GM12892 (cell line): ENCODE measurements at regions not wholly inside any gene's neighbourhood (a gene's known extent, or its start where the extent isn't known, plus 50 kb on each side); places are given as distances from the start of the nearest gene placed in this dataset.
"Not testable (repeated sequence)": the region's sequence is repeated elsewhere in the genome, so short reads cannot be mapped to it uniquely, and the experiment has no call there.

ENCODE experiments used
- DNase-seq: peaks from one replicate; pipeline ENCODE4 v3.0.0; 2011; ENCODE audit not compliant: insufficient read length
- FAIRE-seq: peaks from 2 replicates; lab custom pipeline; 2011; peaks lifted over from hg19 to GRCh38; lab: Jason Lieb, UNC
- POLR2A ChIP-seq: IDR thresholded peaks from 2 replicates; pipeline ENCODE4 v1.6.1; 2011; ENCODE audit warnings: low read depth, low read length, control low read depth
- POLR2AphosphoS5 ChIP-seq: IDR thresholded peaks from 2 replicates; pipeline ENCODE4 v1.6.1; 2011; ENCODE audit warnings: low read depth, low read length, control low read depth
- TAF1 ChIP-seq: IDR thresholded peaks from 2 replicates; pipeline ENCODE4 v1.6.1; 2011; ENCODE audit warnings: low read depth, mild to moderate bottlenecking, control low read depth, low read length, borderline replicate concordance

DNA sequence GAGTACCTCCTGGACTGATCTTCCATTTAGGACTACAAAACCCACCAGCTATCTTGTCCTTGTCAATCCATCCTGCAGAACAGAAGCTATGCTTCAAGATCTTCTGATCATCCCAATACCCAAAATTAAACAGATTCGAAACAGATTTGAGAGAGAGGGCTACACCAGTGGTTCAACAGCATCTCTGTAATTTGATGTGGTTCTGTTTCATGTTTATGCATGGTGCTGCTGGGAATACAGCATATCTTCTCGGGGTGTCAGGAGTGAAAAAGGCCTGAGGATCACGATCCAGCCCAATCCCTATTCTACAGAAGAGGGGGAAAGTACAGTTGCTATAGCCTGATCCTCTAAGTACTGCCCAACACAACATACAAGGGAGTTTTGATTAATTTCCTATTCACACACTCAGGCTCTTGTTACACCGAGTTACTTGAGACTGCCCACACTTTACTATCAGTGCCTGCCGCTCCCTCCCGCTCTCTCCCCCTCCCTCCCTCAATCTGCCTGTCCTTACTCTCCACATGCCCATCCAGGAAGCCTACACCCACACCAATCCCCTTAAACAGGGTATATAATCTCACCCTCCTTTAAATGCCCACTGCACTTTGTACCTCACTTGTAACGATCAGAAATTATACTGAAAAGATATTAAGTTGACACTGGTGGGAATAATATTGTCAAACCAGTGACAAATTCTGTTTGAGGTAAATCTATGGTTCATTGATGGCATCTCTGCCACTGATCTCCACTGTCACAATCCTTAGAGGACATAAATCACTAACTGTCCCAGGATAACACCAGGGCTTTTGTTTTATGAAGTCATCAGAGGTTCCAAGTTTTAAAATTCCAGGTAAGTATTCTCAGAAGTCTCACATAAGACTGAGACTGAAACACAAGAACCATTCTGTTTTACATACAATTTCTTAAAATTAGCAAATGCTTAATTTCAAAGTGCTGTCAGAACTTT, 89.3 kb upstream of the PLEKHM1 start:
- TF ChIP-seq POLR2AphosphoS5 (no peak), POLR2A (peak; percentile 37; the same call in 1 of the 2 replicates), TAF1 (no peak)
- DNase-seq (no peak), FAIRE-seq (no peak)

DNA sequence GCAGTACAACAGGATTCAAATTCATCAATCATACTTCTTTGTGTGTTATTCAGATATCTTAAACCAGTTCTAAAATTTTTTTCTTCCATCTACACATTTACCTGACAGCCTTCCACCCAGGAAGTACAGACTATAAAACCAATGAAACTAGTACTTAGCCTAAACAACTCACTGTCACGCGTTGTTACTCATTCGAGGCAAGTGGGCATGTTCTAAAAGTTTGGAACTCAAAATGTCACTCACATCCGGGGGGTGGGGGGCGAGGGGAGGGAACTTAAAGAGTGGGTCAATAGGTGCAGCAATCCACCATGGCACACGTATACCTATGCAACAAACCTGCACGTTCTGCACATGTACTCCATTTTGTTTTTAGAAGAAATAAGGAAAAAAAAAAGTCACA, 90.4 kb upstream of the PLEKHM1 start:
- TF ChIP-seq POLR2A: no peak
- no peak for TF ChIP-seq TAF1
- TF ChIP-seq POLR2AphosphoS5: no peak
- FAIRE-seq (no peak), DNase-seq (no peak)

DNA sequence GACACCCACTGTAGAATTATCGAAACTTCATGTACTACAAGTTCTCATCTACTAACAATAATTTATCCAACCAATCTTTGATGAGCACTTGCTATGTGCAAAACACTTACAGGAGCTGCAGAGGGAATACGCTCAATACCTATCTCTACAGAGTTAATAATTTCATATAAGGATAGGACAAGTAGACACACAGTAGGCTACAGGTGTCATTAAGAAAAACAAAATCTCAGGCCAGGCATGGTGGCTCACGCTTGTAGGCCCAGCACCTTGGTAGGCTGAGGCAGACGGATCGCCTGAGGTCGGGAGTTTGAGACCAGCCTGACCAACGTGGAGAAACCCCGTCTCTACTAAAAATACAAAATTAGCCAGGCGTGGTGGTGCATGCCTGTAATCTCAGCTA, 91.3 kb upstream of the PLEKHM1 start:
- no peak for FAIRE-seq
- TF ChIP-seq POLR2AphosphoS5 (no peak), TAF1 (no peak), POLR2A (no peak)
- no peak for DNase-seq

DNA sequence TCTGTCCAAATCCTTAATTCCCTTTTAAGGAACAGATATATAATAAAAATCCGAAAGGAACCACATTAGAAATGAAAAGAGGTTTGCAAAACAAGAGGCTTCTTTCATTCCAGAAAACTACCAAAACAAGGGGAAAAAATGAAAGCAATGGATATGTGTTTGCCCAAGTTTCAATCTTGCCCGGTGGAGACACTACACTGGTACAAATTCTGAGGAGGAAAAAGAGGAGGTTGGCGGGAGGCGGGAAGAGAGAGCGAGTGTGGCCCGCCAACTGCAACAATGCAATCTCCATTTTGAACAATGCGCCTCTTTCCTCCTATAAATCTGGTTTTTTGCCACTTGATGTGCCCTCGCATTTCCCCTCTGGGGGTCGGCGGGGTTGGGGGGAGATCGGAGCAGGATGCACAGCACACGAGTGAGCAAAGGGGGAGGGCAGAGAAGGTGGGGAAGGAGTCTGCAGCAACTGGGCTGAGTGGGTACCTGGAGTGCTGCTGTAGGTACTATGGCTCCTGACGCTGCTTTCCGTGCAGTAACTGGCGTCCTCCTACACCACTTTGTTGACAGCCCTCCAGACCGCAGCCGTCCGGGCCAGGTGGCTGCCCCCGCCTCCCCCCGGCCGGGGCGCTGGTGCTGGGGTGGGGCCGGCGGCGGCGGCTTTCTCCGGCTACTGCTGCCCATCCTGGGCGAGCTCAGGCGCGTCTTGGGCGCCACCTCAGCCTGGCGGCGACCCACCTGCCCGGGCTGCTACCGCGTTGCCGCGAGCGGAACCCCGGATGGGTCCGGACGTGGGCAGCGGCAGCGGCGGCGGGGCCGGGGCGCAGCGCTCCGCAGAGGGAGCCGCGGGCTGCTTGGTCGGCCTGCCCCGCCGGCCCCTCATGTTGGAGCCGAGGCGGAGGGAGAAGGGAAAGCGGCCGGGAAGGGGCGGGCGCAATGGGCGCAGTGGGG, 93.8 kb upstream of the PLEKHM1 start:
- peak; percentile 83 for TF ChIP-seq POLR2AphosphoS5
- TF ChIP-seq POLR2A: peak; percentile 72
- TF ChIP-seq TAF1: no peak
- DNase-seq (peak; percentile 61), FAIRE-seq (no peak)

DNA sequence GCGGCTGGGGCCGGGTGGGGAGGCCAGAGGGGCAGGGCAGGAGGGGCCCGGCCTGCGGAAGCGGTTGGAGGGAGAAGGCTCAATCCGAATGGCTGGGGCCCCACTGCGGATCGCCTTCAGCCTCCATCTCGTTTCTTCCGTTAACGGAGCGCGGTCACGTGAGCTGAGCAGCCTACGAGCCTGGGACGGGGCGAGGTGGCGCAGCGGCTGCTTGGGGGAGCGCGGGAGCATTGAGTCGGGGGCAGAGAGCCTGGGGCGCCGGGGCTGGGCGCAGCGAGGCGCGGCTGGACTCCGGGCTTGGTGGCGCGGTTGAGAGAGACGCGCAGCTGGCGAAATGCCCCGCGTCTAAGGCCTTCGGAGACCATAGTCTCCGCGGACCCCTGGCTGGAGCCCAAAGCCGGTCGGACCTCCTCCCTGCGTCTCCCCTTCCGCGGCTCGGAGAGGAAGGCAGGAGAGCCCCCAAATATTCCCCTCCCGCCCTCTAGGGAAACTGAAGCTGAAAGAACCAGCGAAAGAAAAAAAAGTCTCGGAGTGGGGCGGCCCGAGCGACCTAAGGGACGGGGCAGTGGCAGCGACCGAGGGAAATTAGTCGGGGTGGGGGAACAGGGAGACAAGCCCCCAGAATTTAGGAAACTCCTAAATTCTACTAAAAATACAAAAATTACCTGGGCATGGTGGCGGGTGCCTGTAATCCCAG, 94.7 kb upstream of the PLEKHM1 start:
- TF ChIP-seq TAF1: peak; percentile 52; the same call in 1 of the 2 replicates
- TF ChIP-seq POLR2A: peak; percentile 58; the same call in 1 of the 2 replicates
- peak; percentile 65 for TF ChIP-seq POLR2AphosphoS5
- DNase-seq (peak; percentile 69), FAIRE-seq (peak; percentile 86)

DNA sequence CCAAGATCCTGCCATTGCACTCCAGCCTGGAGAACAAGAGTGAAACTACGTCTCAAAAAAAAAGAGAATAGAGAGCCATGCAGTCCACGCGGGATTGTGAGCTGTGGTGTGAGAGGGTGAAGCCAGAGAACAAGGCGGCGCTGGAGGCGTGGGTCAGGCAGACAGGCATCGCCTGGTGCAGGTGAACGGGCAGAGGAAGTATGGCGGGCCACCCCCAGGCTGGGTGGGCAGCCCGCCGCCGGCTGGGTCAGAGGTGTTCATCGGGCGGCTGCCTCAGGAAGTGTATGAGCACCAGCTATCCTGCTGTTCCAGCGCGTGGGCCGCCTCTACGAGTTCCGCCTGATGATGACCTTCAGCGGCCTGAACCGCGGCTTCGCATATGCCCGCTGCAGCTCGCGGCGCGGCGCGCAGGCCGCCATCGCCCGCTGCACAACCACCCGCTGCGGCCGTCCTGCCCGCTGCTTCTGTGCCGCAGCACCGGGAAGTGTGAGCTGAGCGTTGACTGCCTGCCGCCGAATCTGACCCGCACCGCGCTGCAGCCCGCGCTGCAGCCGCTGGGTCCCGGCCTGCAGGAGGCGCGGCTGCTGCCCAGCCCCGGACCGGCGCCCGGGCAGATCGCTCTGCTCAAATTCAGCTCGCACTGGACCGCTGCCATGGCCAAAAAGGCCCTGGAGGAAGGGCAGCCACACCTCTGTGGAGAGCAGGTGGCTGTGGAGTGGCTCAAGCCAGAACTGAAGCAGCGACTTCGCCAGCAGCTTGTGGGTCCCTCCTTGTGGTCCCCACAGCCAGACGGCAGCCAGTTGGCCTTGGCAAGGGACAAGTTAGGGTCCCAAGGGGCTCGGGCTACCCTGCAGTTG, 95.5 kb upstream of the PLEKHM1 start:
- DNase-seq: not testable (repeated sequence)
- peak; percentile 63 for FAIRE-seq

DNA sequence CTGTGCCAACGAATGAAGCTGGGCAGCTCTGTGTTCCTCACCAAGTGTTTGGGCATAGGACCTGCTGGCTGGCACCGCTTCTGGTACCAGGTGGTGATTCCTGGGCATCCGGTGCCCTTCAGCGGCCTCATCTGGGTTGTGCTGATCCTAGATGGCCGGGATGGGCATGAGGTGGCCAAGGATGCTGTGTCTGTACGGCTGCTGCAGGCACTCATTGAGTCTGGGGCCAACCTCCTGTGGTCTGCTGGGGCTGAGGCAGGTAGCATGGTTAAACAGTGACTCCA, 96.1 kb upstream of the PLEKHM1 start:
- not testable (repeated sequence) for FAIRE-seq, DNase-seq

DNA sequence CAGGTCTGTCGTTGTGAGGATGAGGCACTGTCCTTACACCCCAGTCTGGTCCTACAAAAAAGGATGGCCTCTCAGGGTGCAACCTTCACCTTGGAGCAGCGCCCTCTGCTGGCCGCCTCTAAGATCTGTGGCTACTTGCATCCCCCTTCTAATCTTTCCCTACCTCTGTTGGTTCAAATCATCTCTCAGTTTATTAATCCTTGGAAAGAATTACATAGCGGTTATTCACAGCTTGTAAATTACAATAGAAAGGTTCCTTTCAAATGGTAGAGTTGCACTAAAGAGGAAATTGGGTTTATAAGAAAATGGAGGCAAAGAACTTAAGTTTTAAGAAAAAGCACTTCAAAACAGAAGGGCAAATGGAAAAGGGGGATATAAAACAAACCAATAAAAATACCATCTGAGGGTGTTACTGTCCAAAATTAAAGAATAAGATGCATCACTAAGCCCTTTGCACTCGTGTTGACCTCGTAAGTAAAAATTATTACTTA, 102.0 kb upstream of the PLEKHM1 start:
- peak; percentile 40 for FAIRE-seq
- DNase-seq: peak; percentile 35

DNA sequence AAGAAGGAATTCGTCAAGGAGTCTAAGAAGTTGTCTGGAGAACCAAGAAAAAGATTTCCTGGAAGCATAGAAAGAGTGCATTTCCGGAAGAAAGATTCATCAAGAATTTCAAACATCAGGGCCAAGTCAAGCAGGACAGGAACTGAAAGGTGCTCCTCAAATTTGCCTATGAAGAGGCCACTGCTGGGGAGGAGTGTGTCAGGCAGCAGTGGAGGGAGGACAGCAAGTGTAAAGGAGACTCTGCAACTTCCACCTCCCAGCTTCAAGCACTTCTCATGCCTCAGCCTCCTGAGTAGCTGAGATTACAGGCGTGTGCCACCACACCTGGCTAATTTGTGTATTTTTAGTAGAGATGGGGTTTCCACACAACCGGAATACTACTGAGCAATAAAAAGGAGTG, 105.8 kb upstream of the PLEKHM1 start:
- FAIRE-seq, DNase-seq: not testable (repeated sequence)

DNA sequence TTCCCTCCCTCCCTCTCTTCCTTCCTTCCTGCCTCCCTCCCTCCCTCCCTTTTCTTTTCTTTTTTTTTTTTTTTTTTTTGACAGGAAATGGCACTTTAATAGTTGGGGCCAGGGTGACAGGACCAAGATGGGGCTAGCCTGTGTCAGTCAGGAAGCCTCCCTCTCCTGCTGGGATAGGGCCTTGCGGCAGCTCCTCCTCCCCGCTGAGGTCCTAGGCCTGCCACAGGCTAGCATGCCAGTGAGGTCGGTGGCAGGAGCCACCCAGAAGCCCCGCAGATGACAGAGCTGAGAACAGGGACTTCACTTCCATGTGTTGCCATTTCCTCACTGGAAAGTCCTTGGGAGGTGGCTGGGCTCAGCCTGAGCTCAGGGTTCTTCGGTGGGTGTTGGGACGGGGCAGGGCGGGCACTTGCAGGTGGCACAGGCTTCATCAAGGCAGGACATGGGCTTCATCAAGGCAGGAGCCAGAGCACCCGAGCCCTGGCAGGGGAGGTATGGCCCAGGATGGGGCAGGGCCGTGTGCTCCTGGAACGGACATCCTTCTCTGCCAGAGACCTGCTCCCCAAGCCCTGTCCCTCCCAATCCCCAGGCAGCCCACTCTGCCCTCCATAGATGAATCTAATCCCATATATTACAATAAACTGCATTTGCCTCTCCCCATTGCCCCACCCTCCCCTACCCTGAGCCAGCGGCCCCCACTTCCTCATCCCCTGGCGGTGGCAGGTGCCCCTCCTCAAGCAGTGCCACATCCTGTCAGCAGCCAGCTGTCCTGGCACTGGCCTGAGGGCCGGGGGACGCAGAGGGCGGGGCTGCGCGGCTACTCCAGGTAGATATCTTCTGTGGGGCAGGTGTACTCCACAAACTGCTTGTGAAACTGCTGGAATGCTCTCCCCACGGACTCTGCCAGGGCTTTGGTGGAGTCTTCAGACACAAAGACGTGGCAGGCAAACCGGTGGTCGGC, 109.8 kb upstream of the PLEKHM1 start:
- FAIRE-seq, DNase-seq: not testable (repeated sequence)

DNA sequence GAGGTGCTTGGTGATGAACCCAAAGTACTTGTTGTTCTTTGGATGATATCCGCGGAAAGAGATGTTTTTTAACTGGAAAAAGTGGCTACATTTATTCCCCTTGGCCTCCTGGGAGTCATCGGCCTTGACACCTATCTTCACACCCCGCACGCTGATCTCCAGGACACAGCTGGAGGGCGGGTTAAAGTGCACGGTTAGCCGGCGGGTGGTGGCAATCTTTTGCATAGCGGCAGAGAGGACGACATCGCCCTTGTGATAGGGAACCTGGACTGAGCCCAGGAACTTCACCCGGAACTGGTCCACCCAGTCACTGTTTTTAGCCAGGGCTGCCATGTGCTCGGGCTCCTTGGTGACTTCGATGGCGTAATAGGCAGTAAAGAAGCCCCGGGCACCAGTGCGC, 110.5 kb upstream of the PLEKHM1 start:
- not testable (repeated sequence) for FAIRE-seq, DNase-seq

DNA sequence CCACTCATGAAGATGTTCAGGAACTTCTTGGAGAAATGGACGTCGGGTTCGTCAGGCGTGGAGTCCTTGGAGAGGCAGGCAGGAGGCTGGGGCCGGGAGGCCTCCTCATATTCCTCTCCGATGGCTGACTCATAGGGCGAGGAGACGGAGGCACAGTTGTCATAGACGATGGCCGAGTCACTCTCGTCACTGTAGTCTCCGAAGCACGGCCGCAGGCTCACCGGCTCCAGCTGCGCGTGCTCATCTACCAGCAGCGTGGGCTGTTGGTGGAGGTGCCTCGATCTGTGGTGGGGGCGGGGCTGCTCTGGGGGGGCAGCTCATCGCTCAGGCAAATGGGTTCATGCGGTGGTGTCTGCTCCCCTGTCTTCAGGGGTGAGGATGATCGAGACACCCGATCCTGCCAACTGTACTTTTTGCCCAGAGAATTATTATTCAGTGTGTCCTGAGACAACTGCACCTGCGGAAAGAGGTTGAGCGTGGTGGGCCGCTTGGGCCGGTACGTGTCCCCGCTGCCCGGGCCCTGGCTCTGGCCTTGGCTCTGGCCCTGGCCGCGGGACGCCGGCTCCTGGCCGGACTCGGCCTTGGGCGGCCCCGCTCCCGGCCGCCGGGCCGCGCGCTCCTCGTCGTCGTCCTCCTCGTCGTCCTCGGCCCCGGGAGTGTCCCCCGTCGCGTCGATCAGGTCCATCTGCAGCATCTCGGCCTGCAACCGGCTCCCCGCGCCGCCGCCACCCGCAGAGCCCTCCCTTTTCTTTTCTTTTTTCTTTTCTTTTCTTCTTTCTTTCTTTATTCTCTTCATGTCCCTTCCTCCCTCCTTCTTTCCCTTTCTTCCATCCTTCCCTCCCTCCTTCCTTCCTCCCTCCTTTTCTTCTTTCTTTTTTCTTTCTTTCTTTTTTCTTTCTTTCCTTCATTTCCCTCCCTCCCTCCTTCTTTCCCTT, 111.4 kb upstream of the PLEKHM1 start:
- FAIRE-seq, DNase-seq: not testable (repeated sequence)

DNA sequence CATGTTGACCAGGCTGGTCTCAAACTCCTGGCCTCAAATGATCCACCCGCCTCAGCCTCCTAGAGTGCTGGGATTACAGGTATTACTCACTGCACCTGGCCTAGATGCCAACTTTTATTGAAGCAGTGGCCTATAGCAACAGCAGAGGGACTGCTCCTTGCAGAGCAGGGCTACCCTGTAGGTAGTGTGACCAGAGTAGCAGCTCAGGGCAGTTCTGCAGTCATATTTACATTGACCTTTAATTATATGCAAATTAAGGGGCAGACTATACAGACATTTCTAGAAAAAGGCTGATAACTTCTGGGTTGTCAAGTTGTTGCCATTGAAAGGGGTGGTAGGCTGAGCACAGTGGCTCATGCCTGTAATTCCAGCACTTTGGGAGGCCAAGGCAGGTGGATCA, 115.2 kb upstream of the PLEKHM1 start:
- DNase-seq, FAIRE-seq: not testable (repeated sequence)

DNA sequence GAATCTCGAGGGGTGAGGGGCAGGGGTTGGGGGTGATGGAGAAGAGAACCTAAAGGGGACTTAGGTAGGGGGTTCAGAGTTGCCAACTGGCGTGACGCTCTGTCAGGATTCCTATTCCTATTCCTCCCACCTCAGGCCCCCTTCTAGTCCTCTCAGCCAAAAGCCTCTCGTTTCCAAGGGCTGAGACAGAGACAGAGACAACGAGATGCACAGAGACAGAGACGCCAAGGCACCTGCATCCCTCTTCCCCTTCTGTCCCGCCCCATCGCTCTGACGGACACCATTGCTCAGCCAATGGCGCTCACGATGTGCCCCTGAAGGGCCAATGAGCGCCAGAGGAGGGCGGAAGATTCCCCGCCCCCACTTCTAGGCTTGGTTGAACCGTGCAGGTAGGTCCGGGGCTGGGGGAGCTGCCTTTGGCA, 129.5 kb upstream of the PLEKHM1 start:
- FAIRE-seq: peak; percentile 94
- not testable (repeated sequence) for DNase-seq
